ENCODE measurements at regions not wholly inside any gene's neighbourhood (a gene's known extent, or its start where the extent isn't known, plus 50 kb on each side); places are given as distances from the start of the nearest gene placed in this dataset.

DNA sequence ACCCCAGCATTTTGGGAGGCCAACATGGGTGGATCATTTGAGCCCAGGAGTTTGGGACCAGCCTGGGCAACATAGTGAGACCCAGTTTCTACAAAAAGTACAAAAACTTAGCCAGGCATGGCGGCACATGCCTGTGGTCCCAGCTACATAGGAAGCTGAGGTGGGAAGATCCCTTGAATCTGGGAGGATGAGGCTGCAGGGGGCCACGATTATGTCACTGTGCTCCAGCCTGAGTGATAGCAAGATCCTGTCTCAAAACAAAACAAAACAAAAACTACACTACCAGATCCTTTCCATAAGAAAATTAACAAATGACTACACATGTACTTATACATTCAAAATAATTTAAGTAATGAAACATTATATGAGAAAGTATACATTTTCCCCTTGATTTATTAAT, 116.4 kb upstream of the KLF6 start:
- POLR2A ChIA-PET: no interaction called here
- ATAC-seq: no peak

DNA sequence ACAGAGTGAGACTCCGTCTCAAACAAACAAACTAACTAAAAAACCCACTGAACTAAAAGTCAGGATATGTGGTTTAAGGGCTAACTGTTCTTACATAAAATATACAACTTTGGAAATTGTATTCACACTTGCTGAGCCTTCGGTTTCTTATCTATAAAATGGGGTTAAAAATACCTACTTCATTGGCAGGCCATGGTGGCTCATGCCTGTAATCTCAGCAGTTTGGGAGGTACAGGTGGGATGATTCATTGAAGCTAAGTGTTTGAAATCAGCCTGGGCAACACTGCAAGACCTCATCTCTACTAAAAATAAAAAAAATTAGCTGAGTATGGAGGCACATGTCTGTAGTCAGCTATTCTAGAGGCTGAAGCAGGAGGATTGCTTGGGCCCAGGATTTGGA, 115.4 kb upstream of the KLF6 start:
- ChIA-PET POLR2A (interaction anchor here (0.6 kb wide), 1 partner anchor 791 kb away, joined by 4 read pairs; no protein-coding TSS in a partner anchor), CTCF (no interaction called here)
- intact Hi-C loops (cut with micrococcal nuclease; ENCODE audit: unreplicated experiment) (no loop called here), in situ Hi-C loops (cut with HindIII; ENCODE audit: low pct_unique_long_range_greater_than_20kb, low sequenced_read_pairs) (no loop called here)
- H3K27ac ChIP-seq (ENCODE audit: low read length): peak overlapping the region; percentile 99
- TF ChIP-seq, protein P1, sequence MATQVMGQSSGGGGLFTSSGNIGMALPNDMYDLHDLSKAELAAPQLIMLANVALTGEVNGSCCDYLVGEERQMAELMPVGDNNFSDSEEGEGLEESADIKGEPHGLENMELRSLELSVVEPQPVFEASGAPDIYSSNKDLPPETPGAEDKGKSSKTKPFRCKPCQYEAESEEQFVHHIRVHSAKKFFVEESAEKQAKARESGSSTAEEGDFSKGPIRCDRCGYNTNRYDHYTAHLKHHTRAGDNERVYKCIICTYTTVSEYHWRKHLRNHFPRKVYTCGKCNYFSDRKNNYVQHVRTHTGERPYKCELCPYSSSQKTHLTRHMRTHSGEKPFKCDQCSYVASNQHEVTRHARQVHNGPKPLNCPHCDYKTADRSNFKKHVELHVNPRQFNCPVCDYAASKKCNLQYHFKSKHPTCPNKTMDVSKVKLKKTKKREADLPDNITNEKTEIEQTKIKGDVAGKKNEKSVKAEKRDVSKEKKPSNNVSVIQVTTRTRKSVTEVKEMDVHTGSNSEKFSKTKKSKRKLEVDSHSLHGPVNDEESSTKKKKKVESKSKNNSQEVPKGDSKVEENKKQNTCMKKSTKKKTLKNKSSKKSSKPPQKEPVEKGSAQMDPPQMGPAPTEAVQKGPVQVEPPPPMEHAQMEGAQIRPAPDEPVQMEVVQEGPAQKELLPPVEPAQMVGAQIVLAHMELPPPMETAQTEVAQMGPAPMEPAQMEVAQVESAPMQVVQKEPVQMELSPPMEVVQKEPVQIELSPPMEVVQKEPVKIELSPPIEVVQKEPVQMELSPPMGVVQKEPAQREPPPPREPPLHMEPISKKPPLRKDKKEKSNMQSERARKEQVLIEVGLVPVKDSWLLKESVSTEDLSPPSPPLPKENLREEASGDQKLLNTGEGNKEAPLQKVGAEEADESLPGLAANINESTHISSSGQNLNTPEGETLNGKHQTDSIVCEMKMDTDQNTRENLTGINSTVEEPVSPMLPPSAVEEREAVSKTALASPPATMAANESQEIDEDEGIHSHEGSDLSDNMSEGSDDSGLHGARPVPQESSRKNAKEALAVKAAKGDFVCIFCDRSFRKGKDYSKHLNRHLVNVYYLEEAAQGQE (IDR thresholded peaks at IDR 0.05; ENCODE audit: insufficient read depth in 1 of 2, low read depth in 2 of 2, low read length in 1 of 2): no peak
- TF ChIP-seq, protein P2, sequence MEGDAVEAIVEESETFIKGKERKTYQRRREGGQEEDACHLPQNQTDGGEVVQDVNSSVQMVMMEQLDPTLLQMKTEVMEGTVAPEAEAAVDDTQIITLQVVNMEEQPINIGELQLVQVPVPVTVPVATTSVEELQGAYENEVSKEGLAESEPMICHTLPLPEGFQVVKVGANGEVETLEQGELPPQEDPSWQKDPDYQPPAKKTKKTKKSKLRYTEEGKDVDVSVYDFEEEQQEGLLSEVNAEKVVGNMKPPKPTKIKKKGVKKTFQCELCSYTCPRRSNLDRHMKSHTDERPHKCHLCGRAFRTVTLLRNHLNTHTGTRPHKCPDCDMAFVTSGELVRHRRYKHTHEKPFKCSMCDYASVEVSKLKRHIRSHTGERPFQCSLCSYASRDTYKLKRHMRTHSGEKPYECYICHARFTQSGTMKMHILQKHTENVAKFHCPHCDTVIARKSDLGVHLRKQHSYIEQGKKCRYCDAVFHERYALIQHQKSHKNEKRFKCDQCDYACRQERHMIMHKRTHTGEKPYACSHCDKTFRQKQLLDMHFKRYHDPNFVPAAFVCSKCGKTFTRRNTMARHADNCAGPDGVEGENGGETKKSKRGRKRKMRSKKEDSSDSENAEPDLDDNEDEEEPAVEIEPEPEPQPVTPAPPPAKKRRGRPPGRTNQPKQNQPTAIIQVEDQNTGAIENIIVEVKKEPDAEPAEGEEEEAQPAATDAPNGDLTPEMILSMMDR (IDR thresholded peaks at IDR 0.05): no peak
- no peak for TF ChIP-seq POLR2AphosphoS5 (IDR thresholded peaks at IDR 0.05; ENCODE audit: low read depth, low read length)
- TF ChIP-seq TCF7L2 (IDR thresholded peaks at IDR 0.05; ENCODE audit: low read depth, low read length): no peak
- no peak for TF ChIP-seq SIN3A (IDR thresholded peaks at IDR 0.05; ENCODE audit: borderline replicate concordance, insufficient read depth, low read depth, low read length)
- ATAC-seq (no peak), DNase-seq (ENCODE audit: low read depth, low spot score) (no peak)
- no peak overlapping the region for H3K4me3 ChIP-seq (ENCODE audit: low read depth in 2 of 2, low read length in 2 of 2)
- H3K4me1 ChIP-seq (ENCODE audit: control insufficient read depth, insufficient read depth, low read length): peaks cover 30% of the 10 kb centered on the region
- no peaks in the 10 kb centered on the region for H3K9me3 ChIP-seq (ENCODE audit: control insufficient read depth, insufficient read depth, low read depth, low read length)
- no TSS peak for BruUV-seq (replicated peaks)
- H3K36me3 ChIP-seq (ENCODE audit: control insufficient read depth, insufficient read depth, low read length): no peaks in the 10 kb centered on the region
- no peaks in the 10 kb centered on the region for H3K27me3 ChIP-seq (ENCODE audit: control insufficient read depth, insufficient read depth, low read length)

More for the DNA sequence above, 116.4 kb upstream of the KLF6 start:
- Histone ChIP-seq H3K4me1 (ENCODE audit: control insufficient read depth, insufficient read depth, low read length) (peaks cover 35% of the 10 kb centered on the region), H3K27me3 (ENCODE audit: control insufficient read depth, insufficient read depth, low read length) (no peaks in the 10 kb centered on the region), H3K36me3 (ENCODE audit: control insufficient read depth, insufficient read depth, low read length) (no peaks in the 10 kb centered on the region), H3K4me3 (ENCODE audit: low read depth in 2 of 2, low read length in 2 of 2) (no peak overlapping the region), H3K27ac (ENCODE audit: low read length) (peak overlapping the region; percentile 99), H3K9me3 (ENCODE audit: control insufficient read depth, insufficient read depth, low read depth, low read length) (no peaks in the 10 kb centered on the region)
- intact Hi-C loops (cut with micrococcal nuclease; ENCODE audit: unreplicated experiment): no loop called here
- no TSS peak for BruUV-seq (replicated peaks)
- DNase-seq (ENCODE audit: low read depth, low spot score): no peak
- no peak for TF ChIP-seq POLR2AphosphoS5 (IDR thresholded peaks at IDR 0.05; ENCODE audit: low read depth, low read length)
- in situ Hi-C loops (cut with HindIII; ENCODE audit: low pct_unique_long_range_greater_than_20kb, low sequenced_read_pairs): no loop called here
- CTCF ChIA-PET: no interaction called here

DNA sequence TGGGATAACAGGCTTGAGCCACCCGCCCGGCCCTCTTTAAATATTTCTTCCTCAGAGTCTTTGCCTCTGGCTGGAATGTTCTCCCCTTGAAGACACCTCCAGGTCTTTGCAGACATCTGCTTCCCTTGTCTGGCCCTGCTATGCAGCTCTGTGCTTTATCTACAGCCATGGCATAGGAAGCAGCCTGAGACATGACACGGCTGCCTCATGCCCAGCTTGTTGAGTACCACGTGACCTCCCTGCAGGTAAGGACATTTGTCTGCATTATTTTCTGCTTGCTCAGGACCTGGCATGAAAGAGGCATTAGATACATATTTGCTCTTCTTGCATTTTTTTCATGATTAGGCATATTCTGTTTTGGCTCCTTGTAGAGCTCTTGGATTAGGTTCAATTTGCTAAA, 113.8 kb upstream of the KLF6 start:
- peaks cover 40% of the 10 kb centered on the region for H3K4me1 ChIP-seq (ENCODE audit: control insufficient read depth, insufficient read depth, low read length)
- ATAC-seq (no peak), DNase-seq (ENCODE audit: low read depth, low spot score) (no peak)
- H3K4me3 ChIP-seq (ENCODE audit: low read depth in 2 of 2, low read length in 2 of 2): no peak overlapping the region
- ChIA-PET POLR2A (interaction anchor here (0.6 to 0.7 kb wide), 2 partner anchors 152 to 423 kb away, joined by 3 read pairs; no protein-coding TSS in a partner anchor), CTCF (no interaction called here)
- H3K27ac ChIP-seq (ENCODE audit: low read length): peak overlapping the region; percentile 99
- BruUV-seq (replicated peaks): no TSS peak
- no peaks in the 10 kb centered on the region for H3K36me3 ChIP-seq (ENCODE audit: control insufficient read depth, insufficient read depth, low read length)
- TF ChIP-seq, protein P2 (IDR thresholded peaks at IDR 0.05): no peak
- no peak for TF ChIP-seq TCF7L2 (IDR thresholded peaks at IDR 0.05; ENCODE audit: low read depth, low read length)
- intact Hi-C loops (cut with micrococcal nuclease; ENCODE audit: unreplicated experiment): no loop called here
- H3K9me3 ChIP-seq (ENCODE audit: control insufficient read depth, insufficient read depth, low read depth, low read length): no peaks in the 10 kb centered on the region
- H3K27me3 ChIP-seq (ENCODE audit: control insufficient read depth, insufficient read depth, low read length): no peaks in the 10 kb centered on the region
- in situ Hi-C loops (cut with HindIII; ENCODE audit: low pct_unique_long_range_greater_than_20kb, low sequenced_read_pairs): no loop called here

All from Panc1 (cell line).